VCaP (cell line): ENCODE measurements at regions not wholly inside any gene's neighbourhood (a gene's known extent, or its start where the extent isn't known, plus 50 kb on each side); places are given as distances from the start of the nearest gene placed in this dataset.

Source experiments
- H3K27ac ChIP-seq: fragments of 450-650 bp; 2 replicates; pipeline ENCODE4 v1.5.1; 2017
- CTCF ChIP-seq: fragments of 450-650 bp; conservative IDR thresholded peaks from 2 replicates; pipeline ENCODE4 v1.5.1; 2017; ENCODE audit warnings: mild to moderate bottlenecking, moderate library complexity

DNA sequence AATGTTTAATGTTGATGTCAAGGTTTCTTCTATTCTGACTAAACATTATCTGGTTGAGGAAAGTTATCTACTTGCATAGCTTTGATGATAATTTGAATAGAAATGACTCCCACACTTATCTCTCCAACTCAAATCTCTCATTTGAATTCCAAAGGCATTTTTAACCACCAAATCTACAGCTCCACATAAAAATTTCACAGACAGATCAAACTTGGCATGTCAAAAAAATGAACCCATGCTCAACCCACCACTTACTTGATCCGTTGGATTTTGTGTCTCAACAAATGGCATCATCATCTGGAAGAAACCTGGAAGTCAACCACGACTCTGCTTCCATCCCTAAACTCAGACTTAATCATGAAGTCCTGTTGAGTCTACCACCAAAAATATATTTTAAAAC, 1050.4 kb downstream of the EFNB2 start:
- no peak for TF ChIP-seq CTCF
- H3K27ac ChIP-seq: no peak overlapping the region

DNA sequence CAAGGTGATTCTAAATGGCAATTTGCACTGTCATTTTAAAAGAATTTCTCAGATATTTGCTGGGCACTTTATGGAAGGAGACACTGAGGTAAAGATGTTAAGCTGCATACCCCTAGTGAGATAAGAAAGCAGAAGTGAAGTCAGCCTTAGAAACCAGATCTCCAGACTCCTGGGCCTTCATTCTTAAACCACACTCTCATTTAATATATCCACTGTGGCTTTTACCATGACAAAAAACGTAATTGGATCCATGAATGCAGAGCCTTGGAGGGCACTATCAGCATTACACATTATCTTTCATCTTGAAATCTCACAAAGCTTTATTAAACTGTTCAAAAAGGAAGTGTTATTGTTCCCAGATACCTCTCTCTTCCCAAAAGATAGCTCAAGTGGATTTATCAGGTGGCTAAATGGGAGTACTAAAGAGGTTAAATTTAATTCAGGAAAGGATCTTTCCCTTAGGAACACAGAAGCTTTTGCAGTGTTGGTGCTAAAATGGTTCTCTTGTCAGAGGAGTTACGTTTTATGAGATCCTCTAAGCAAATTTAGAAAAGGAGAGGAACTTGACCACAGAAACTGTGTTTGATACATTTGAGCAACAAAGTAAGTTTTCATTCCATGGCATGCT, 1060.4 kb downstream of the EFNB2 start:
- H3K27ac ChIP-seq: no peak overlapping the region
- no peak for TF ChIP-seq CTCF

DNA sequence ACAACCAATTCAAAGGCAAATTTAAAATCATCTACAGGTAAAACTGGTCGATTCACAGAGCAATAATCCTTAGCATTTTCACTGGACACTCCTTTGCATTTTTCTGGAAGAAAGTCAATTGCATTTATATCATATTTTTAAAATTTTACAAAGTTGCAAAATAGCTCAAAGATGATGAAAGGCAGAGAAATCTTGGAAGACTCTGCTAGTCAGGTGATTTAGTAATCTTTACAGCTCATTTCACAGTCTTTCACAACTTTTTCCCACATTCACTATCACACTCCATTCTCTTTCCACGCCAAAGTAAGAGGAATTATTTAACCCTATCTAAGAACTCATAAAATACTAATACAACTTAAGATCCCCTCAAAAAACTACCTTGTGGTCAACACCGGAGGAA, 1063.8 kb downstream of the EFNB2 start:
- no peak overlapping the region for H3K27ac ChIP-seq
- TF ChIP-seq CTCF: no peak

- TF ChIP-seq CTCF: no peak
- no peak overlapping the region for H3K27ac ChIP-seq
Observed at GRCh38 chr13:105466376-105466775, 1069.1 kb downstream of the EFNB2 start.

DNA sequence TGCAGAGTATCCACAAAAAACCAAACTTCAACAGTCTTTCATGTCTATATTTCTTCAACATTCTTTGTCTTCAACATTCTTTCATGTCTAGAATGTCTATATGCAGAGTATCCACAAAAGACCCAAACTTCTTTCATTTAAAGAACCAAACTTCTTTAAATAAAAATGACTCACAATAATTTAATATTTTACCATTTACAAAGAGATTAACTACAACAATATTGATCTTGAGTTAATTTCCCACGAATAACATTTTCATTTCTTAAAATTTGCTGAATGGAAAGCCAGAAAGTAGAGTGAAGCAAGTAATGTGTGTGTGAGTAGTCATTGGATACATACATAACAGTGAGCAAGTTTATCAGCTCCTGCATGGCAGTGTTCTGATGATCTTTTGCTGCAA, 1069.7 kb downstream of the EFNB2 start, which contains the start of gene DAOA:
Gene DAOA (plus strand): TSS at position 301 of the 400 bp plus-strand sequence.
- no peak for TF ChIP-seq CTCF
- H3K27ac ChIP-seq: no peak within 1 kb of the TSS

DNA sequence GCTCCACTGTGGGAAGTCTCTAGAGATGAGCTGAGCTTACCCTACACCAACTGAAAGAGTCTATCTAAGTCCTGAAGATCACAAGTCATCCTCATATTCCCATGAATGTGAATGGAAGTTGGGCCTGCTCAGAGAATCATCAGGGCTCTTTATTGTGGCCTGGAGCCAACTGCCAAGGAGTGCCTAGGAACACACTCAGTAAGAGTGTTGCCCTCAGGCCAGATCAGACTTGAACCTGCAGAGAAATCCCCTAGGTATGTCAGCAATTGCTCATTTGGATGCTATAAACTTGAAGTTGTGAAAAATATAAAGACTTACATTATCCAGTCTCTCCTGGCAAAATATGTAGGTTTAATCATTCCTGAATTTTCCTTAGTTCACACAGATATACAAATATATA, 1070.2 kb downstream of the EFNB2 start:
- H3K27ac ChIP-seq: no peak overlapping the region
- no peak for TF ChIP-seq CTCF

DNA sequence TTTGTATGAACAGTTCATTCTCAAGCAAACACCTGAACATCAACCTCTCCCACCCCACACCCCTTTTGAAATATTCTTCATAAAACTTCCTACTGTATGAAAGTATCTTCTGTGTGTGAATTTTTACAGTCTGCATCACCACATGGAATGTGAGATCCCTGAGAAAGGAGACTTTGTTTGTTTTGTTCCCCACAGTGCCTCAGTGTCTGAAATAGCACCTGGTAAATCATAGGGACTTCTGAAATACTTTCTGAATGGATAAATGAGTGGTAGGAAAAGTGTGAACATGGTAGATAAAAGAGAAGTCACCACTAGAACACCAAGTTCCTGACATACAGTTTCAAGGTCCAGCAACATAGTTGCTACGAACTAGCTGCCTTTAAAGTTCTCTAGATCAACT, 1071.2 kb downstream of the EFNB2 start:
- no peak overlapping the region; the same call in 1 of the 2 replicates for H3K27ac ChIP-seq
- TF ChIP-seq CTCF: no peak
